OCI-LY7 (cell line): ENCODE measurements at regions not wholly inside any gene's neighbourhood (a gene's known extent, or its start where the extent isn't known, plus 50 kb on each side); places are given as distances from the start of the nearest gene placed in this dataset.

Experiments
- BruUV-seq: library from RNA; stranded (reverse); fragments of 400-500 nt; replicated peaks from 2 replicates; lab custom pipeline; 2021; lab: Mats Ljungman, UMichigan
- CTCF ChIA-PET: fragments of 300-600 bp; sonication (Branson Sonifier 250); formaldehyde crosslinking; loops from one replicate; lab custom pipeline; 2022; ENCODE audit warnings: antibody characterized with exemption; ENCODE audit not compliant: unreplicated experiment; lab: Charles Lee
- POLR2A ChIA-PET: fragments of 300-600 bp; sonication (Branson Sonifier 250); formaldehyde crosslinking; loops from one replicate; lab custom pipeline; 2022; ENCODE audit warnings: antibody characterized with exemption; lab: Charles Lee
- DNase-seq: peaks from one replicate; pipeline ENCODE4 v3.0.0-alpha.2; 2015; ENCODE audit warnings: low spot score
- H2AFZ ChIP-seq: fragments of 200-600 bp; sonication (generic), shearing (Covaris generic); 2 replicates; pipeline ENCODE4 v1.6.1; 2014; ENCODE audit warnings: mild to moderate bottlenecking, antibody characterized with exemption, low read length, moderate library complexity
- H3K27ac ChIP-seq: fragments of 200-600 bp; sonication (generic); 2 replicates; pipeline ENCODE4 v1.5.1; 2014; ENCODE audit warnings: mixed run types, low read depth, mild to moderate bottlenecking, moderate library complexity, low read length, inconsistent platforms; ENCODE audit not compliant: poor library complexity, severe bottlenecking
- H3K36me3 ChIP-seq: fragments of 200-600 bp; sonication (generic); 2 replicates; pipeline ENCODE4 v1.6.1; 2014; ENCODE audit warnings: mild to moderate bottlenecking, antibody characterized with exemption, low read length, moderate library complexity, mixed read lengths; ENCODE audit not compliant: insufficient read depth
- H3K4me1 ChIP-seq: fragments of 200-600 bp; sonication (generic); 2 replicates; pipeline ENCODE4 v1.5.1; 2014; ENCODE audit warnings: mild to moderate bottlenecking, low read length; ENCODE audit not compliant: insufficient read depth, poor library complexity, severe bottlenecking
- H3K4me2 ChIP-seq: fragments of 200-600 bp; sonication (generic); 2 replicates; pipeline ENCODE4 v1.6.1; 2014; ENCODE audit warnings: mild to moderate bottlenecking, low read length
- H3K4me3 ChIP-seq: fragments of 200-600 bp; sonication (generic); 2 replicates; pipeline ENCODE4 v1.5.1; 2014; ENCODE audit warnings: mild to moderate bottlenecking, low read depth, low read length; ENCODE audit not compliant: poor library complexity, severe bottlenecking
- H3K79me2 ChIP-seq: fragments of 200-600 bp; sonication (generic); 2 replicates; pipeline ENCODE4 v1.6.1; 2016; ENCODE audit warnings: low read depth, mild to moderate bottlenecking, low read length, moderate library complexity, mixed read lengths; ENCODE audit not compliant: insufficient read depth
- H3K9me2 ChIP-seq: fragments of 200-600 bp; sonication (generic); 2 replicates; pipeline ENCODE4 v1.6.1; 2016; ENCODE audit warnings: mild to moderate bottlenecking, low read length, mixed read lengths; ENCODE audit not compliant: insufficient read depth
- H3K9me3 ChIP-seq: fragments of 200-600 bp; sonication (generic); 2 replicates; pipeline ENCODE4 v1.6.1; 2014; ENCODE audit warnings: mild to moderate bottlenecking, mixed run types, low read length, mixed read lengths
- H4K20me1 ChIP-seq: fragments of 200-600 bp; sonication (generic); 2 replicates; pipeline ENCODE4 v1.6.1; 2014; ENCODE audit warnings: mild to moderate bottlenecking, antibody characterized with exemption, low read length, moderate library complexity, mixed read lengths; ENCODE audit not compliant: insufficient read depth
- EZH2phosphoT487 ChIP-seq: fragments of 200-600 bp; sonication (generic); IDR thresholded peaks from 2 replicates; pipeline ENCODE4 v1.6.1; 2018; ENCODE audit warnings: low read depth, borderline replicate concordance, mild to moderate bottlenecking, mixed run types, antibody characterized with exemption, low read length, moderate library complexity, mixed read lengths
- intact Hi-C: fragments of 100-400 bp; cut with micrococcal nuclease; formaldehyde crosslinking; loops from one replicate; pipeline ENCODE4 v1.10.0; 2022; ENCODE audit not compliant: unreplicated experiment
- TF ChIP-seq, protein P1 (sequence below): fragments of 200-600 bp; sonication (generic); conservative IDR thresholded peaks from 2 replicates; pipeline ENCODE4 v1.5.1; 2014; ENCODE audit warnings: mild to moderate bottlenecking, antibody characterized with exemption, low read length, moderate library complexity, mixed read lengths

DNA sequence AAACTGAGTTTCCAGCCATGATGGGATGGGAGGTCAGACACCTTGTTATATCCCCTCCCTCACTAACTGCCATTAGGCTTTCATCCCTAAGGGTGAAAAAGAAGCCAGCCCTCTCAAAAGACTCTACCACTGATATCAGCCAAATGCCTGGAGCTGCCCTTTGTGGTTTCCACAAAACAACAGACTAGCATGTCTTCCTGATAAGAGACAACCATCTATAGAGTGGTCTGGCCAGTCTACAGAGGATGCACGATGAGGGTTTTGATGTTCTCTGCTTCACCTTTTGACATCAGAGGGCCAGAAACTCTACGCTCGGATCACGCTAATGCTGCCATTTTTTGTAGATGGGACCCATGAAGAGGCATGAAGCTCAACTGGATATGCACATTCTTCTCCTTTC is 61.7 kb upstream of the ARHGAP18 start:
- Histone ChIP-seq H3K4me2 (no peak overlapping the region), H3K4me1 (no peaks in the 10 kb centered on the region), H3K9me2 (no peaks in the 10 kb centered on the region), H4K20me1 (no peaks in the 10 kb centered on the region), H3K27ac (no peak overlapping the region), H3K79me2 (no peaks in the 10 kb centered on the region), H2AFZ (no peak overlapping the region), H3K4me3 (no peak overlapping the region), H3K9me3 (no peaks in the 10 kb centered on the region), H3K36me3 (no peaks in the 10 kb centered on the region)
- ChIA-PET POLR2A (no interaction called here), CTCF (no interaction called here)
- no TSS peak for BruUV-seq
- no peak for TF ChIP-seq EZH2phosphoT487
- TF ChIP-seq, protein P1, sequence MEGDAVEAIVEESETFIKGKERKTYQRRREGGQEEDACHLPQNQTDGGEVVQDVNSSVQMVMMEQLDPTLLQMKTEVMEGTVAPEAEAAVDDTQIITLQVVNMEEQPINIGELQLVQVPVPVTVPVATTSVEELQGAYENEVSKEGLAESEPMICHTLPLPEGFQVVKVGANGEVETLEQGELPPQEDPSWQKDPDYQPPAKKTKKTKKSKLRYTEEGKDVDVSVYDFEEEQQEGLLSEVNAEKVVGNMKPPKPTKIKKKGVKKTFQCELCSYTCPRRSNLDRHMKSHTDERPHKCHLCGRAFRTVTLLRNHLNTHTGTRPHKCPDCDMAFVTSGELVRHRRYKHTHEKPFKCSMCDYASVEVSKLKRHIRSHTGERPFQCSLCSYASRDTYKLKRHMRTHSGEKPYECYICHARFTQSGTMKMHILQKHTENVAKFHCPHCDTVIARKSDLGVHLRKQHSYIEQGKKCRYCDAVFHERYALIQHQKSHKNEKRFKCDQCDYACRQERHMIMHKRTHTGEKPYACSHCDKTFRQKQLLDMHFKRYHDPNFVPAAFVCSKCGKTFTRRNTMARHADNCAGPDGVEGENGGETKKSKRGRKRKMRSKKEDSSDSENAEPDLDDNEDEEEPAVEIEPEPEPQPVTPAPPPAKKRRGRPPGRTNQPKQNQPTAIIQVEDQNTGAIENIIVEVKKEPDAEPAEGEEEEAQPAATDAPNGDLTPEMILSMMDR = no peak
- intact Hi-C loops = loop anchor here (10.0 kb wide), 1 partner anchor 163 kb away; no protein-coding TSS in a partner anchor
- no peak for DNase-seq

DNA sequence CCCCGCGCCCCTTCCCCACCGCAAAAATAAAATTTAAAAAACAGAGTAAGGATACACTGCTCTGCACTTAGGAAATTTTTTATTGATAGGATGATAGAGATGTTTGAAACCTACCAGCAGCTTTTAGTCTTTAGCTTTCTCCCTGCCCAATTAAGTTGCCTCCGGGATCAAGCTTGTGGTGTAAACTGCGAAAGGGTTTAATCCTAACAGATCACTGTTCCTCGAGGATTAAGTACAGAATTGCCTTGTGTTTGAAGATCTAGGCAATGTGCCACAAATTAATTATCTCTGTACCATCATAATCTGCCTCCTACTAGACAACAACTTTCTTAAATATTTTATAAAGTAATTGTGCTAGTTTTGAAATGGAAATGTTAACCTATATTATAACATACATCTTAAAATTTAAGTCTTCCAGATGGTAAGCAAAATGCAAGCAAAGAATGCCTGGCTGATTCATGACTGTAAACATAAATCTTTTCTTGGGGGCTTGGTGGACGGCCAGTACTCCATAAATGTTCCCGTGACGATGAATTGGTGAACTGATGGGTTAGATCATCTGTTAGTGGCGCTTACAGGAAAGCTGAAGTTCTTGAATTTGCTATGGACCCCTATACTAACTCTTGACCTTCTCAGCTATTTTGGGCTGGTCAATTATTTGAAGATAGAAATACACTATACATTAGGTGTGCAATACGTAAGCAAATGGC is 58.0 kb upstream of the ARHGAP18 start:
- no TSS peak for BruUV-seq
- DNase-seq = no peak
- H4K20me1 ChIP-seq = no peaks in the 10 kb centered on the region
- H3K27ac ChIP-seq = no peak overlapping the region
- no peaks in the 10 kb centered on the region for H3K79me2 ChIP-seq
- ChIA-PET CTCF (interaction anchor here (0.5 kb wide), 1 partner anchor 23 kb away, joined by 3 read pairs; no protein-coding TSS in a partner anchor), POLR2A (interaction anchor here (0.5 to 0.6 kb wide), 2 partner anchors 19 to 198 kb away, joined by 3 read pairs; no protein-coding TSS in a partner anchor)
- H3K4me3 ChIP-seq = no peak overlapping the region
- H2AFZ ChIP-seq = no peak overlapping the region
- H3K9me3 ChIP-seq = no peaks in the 10 kb centered on the region
- H3K4me2 ChIP-seq = no peak overlapping the region
- no peaks in the 10 kb centered on the region for H3K4me1 ChIP-seq
- no peaks in the 10 kb centered on the region for H3K36me3 ChIP-seq
- TF ChIP-seq EZH2phosphoT487 = no peak
- TF ChIP-seq, protein P1 = no peak
- intact Hi-C loops = no loop called here
- H3K9me2 ChIP-seq = no peaks in the 10 kb centered on the region
